GM19467 (cell line): ENCODE measurements at regions not wholly inside any gene's neighbourhood (a gene's known extent, or its start where the extent isn't known, plus 50 kb on each side); places are given as distances from the start of the nearest gene placed in this dataset.
"Not testable (repeated sequence)": the region's sequence is repeated elsewhere in the genome, so short reads cannot be mapped to it uniquely, and the experiment has no call there.

Experiments
- ATAC-seq: cut with Tn5 transposase; IDR thresholded peaks from one replicate; pipeline ENCODE4 v1.9.1; 2021; ENCODE audit warnings: mild to moderate bottlenecking, moderate library complexity; ENCODE audit not compliant: unreplicated experiment

DNA sequence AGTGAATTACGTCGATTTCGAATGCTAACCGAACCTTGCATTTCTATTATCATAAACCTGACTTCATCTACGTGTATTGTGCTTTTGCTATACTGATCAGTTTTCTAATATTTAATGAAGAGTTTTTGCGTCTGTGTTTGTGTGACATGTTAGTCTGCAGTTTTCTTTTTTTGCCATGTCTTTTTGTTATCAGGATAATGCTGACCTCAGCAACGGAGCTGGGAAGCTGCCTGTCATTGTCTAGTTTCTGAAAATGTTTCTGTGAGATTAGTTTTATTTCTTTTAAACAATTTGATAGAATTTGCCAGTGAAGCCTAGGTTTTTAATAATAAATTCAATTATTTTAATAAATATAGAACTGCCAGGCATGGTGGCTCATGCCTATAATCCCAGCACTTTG, 139.3 kb downstream of the LAT start:
- ATAC-seq = not testable (repeated sequence)

DNA sequence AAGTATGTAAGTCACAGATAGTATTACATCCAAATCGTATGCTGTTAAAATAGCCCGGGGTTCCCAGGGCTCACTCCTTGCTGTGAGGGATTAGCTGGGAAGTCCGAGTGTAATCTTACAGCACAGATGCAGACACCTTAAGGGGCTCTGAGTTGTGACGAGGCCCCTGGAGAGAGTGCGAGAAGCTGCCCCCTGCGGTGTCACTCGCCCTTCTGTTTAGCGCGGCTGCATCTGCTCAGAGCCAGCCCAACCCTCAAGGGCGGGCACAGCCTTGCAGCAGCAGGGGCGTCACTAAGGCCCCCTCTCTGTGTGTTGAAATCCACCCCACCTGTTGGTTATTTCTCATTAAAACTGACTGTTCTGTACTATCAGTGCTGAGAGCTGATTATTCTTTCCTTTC, 135.8 kb downstream of the LAT start:
- ATAC-seq = not testable (repeated sequence)

DNA sequence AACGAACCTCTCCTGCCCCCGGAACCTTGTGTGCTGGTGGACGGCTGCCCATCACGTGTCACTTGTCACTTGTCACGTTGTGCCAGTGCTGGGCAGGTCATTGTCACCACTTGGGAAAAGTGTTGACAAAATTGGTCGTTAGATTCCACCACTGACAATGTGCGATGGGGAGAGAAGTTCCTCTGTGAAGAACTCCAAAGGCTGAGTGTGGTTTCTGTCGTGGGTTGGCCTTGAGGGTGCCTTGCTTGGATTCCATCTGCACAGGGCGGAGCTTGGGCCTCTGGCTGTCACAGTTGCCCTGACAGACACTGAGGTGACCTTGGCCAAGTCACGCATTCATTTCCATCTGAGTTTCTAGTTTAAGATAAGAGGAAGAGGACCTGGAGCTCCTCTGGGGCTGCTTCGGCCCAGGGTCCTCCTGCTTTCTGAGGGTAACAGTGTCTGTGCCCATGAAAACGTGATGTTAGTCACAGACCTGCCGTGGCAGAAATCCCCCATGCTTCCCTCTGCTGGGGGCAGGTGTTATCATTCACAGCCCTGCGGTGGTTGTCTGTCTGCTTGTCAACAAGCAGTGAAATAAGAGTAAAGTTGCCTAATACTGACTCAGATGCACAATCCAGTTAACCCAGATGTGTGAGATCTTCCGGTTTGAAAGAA, 133.6 kb downstream of the LAT start:
- ATAC-seq = not testable (repeated sequence)

DNA sequence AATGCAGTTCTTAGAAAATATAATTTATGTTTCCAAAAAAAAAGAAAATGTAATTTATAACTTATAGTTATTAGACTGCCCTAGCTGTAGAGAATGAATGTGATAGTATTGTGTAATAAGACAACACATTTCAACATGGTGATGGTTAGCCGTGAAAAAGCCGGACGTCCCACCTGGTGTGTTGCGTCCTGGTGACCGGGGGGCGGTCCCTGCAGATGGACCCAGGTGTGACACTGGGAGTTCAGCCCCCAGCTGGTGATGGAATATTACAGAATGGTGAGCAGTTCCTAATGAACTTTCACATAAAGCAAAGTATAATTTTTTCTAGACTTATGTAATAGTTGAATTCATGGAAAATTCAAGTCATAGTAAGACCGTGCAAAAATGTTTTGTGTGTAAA, 132.8 kb downstream of the LAT start:
- ATAC-seq = no peak

DNA sequence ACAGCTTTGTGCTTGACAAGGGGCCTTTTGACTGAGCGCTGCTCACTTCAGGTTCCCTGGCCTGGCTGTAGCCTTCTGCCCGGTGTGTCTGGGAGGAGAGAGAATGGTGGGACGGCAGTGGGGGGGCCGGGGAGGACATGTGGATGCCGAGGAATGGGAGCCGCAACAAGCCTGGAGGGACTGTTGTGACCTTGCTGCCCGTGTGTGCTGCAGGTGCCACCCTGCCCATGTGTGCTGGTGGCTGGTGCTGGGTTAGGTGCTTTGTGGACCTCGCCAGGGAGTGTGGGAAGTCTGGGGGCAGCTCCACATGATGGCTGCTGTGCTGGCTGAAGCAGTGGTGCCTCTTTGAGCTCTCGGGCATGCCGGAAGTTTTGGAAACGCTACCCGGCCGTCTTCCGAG, 132.1 kb downstream of the LAT start:
- no peak for ATAC-seq

DNA sequence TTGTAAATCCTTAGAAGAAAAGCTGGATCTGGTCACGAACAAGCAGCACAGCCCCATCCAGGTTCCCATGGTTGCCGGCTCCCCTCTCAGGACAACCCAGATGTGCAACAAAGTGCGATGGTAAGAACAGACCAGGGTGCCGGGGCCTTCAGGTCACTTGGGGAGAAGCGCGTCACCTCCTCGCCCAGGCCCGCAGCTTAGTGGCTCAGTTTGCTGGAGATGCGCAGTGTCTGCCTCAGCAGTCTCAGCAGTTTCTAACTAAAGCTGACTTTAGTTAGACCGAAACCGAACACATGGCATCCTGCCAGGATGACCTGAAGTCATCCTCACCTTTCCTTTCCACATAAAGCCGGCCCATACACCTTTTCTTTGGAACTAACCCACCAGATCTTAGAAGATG, 131.4 kb downstream of the LAT start:
- not testable (repeated sequence) for ATAC-seq

DNA sequence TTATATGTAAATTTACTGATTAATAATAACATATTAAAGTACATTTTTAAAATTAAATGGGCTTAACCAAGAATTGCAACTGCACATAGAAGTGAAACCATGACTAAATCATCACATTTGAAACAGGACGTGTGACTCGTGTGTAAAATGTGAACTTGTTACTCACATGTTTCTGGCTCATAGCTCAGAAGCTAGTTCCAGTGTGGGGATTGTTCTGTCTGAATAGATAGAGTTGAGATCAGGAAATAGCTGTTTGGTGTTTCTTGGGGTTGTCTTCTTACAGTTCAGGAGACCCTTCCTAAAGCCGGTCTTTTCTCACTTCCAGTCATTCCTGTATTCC, 130.9 kb downstream of the LAT start:
- ATAC-seq = not testable (repeated sequence)

DNA sequence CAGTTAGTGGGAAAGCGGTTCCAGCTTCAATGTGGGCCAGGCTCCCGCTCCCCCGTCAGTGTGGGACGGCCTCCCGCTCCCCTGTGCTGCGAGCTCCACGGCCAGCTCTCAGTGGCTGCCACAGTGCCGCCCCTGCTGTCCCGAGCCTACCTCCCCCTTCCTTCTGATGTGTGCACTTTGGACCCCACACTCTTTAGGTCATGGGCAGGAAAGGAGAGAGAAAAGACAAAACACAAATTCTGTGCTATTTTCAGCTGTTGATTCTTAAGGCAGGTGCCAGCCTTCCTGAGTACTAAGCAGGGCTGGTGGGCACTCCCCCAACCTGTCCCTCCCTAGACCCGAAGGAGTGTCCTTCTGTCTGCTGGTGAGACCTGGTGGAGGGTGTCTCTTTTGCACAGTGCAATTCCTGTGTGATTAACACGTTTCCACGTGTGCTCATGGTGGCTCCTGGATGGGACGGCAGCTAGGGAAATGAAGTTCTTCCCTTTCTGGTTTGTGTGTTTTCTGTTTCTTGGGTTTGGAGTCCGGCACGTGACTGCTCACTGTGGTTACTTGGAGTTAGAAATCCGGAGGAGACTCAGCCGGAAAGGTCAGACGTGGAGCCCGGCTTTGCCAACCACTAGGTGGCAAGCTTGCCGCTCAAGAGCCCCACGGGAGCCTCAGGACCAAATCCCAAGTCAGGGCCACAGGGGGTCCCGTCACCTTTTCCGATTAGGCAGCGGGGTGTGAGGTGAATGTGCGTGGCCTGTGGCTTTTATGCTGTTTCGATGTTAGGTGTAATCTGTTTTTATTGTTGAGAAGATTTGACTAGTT, 130.3 kb downstream of the LAT start:
- ATAC-seq = not testable (repeated sequence)

DNA sequence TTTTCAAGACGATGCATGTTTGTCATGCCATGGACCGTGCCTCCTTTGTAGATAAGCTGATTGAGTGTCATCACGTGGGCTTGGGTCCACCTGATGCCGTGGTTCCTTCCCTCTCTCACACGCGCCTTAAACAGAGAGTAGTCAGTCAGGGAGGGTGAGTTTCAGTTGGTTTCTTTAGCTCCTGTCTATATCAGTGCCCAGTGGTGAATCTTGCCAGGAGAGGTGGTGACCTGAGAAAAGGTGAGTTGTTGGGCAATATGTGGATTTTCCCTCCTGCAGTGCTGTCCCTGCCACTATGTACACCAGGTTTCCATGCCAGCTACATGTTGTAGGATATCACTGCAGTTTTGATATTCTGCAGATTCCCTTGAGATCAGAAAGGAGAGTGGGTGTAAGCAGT, 129.7 kb downstream of the LAT start:
- ATAC-seq = no peak

DNA sequence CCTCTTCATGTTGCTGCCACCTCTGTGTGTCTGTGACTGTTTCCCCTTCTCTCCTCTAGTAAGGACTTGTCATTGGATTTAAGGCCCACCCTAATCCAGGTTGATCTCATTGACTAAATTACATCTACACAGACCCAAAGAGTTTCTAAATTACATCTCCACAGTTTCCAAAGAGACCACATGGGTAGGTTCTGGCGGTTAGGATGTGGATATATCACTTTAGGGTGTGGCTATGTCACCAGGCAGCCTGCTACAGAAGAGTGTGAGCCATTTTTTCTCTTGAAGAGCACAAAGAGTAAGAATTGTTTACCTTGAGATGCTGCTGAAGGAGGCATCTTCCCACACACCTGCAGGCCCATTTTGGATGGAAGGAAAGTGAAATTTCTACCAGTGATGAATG, 128.6 kb downstream of the LAT start:
- not testable (repeated sequence) for ATAC-seq

DNA sequence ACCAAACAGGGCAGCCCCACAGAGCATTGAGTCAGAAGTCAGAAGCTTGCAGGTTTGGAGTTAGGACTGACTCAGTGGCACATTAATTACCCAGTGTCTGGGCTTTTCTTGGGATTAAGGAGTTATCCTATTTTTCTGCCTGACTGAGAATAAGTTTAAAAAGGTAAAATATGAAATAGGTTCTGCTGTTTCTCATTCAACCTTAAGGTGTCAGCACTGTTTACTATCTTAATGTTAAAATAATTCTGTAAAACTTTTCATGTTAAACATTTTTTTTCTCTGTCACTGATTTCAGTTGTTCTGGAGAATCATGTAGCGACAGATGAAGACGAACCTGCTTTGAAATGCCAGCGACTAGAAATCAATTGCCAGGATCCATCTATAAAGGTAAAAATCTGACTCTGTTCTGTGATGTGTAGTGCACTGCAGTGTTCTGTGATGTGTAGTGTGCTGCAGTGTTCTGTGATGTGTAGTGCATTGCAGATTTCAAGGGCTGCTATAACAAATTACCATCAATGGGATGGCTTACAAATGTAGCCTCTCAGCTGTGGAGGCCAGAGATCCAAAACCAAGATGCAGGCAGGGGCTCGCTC, 128.0 kb downstream of the LAT start:
- no peak for ATAC-seq

DNA sequence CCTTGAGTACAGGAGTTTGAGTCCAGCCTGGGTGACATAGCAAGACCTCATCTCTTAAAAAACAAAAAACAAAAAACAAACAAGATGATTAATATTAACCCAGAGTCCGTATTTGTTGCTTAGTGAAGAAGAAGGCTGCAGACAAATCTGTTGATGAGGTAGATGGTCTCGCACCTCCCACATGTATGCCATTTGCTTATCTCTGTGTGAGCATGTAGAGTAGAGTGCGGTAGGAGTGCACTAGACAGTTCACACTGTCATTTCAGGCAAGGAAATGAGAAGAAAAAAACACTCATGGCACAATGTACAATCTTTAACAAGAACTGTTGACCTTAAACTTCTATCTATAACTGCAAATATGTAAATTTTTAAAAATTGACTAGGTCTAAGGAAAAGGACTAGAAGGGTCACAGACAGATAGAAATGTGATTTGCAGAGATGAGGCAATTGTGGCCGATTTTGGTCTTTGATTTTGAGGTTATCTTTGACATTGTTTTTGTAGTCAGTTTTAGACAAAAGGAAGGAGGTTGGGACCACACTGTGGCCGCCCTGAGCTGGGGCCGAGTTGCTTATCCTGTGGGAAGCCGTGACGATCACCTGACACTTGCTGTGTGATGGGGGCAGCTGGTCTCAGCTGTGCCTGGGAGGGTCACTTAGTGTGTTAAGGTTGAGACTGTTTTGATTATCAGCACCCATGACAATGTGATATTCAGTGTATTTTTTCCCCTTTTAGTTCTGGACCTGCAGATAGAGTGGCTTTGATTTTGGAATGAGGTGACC, 127.2 kb downstream of the LAT start:
- not testable (repeated sequence) for ATAC-seq

DNA sequence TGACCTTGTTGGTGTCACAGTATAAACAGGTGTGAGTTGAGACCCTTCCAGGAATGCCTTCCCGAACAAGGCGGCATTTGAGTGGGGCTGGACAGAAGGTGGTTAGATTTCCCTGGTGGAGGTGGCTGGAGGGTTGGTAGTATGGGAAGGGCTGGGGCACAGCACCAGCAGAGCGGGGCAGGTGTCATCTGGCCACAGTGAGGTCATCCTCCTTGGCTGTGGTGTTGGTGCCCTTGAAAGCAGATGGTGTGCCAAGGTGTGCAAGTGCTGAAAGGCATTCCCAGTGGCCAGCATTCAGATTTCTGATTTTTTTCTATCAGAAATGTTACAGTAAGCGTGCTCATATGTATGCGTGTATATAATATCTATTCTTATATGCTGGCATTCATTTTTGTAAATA, 126.6 kb downstream of the LAT start:
- ATAC-seq = no peak

DNA sequence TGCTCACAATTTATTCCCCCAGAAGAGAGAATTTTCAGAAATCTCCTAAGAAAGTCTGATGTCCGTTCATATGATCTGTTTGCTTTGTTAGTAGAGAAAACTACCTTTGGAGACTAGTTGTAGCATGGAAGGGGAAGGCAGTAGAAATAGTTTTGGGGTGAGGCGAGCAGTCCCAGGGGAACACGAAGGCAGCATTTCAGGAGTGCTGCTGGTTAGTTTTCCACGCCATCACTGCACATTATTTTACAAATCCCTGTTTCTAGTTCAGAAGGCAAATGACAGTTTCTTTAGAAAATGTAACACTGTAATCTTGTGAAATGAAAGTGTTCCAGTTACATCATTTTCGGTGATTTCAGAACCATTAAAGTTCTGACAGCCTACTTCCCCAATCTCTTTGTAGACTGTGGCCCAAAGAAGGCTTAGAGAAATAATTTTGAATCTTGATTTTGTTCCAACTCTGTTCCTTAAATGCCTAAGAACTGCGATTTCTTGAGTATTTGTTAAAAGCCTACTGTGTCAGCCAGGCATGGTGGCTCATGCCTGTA, 123.8 kb downstream of the LAT start:
- not testable (repeated sequence) for ATAC-seq

DNA sequence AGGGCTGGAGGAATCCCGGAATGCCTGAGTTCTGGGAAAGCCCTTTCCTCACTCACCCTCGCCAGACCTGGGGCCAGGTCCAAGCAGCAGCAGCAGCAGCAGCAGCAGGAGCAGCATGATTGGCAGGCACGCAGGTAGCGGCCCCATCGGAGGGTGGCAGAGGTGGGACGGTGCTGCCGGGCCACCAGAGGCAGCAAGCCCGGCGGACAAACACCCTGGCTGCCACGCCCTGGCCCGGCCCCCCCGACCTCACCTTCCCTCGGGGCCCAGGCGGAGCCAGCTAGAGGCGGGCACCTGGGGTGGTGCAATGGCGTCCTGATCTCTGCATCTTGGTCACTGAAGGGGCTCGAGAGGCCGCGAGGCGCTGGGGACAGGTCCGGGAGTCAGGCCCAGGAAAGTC, 122.4 kb downstream of the LAT start:
- ATAC-seq = no peak

DNA sequence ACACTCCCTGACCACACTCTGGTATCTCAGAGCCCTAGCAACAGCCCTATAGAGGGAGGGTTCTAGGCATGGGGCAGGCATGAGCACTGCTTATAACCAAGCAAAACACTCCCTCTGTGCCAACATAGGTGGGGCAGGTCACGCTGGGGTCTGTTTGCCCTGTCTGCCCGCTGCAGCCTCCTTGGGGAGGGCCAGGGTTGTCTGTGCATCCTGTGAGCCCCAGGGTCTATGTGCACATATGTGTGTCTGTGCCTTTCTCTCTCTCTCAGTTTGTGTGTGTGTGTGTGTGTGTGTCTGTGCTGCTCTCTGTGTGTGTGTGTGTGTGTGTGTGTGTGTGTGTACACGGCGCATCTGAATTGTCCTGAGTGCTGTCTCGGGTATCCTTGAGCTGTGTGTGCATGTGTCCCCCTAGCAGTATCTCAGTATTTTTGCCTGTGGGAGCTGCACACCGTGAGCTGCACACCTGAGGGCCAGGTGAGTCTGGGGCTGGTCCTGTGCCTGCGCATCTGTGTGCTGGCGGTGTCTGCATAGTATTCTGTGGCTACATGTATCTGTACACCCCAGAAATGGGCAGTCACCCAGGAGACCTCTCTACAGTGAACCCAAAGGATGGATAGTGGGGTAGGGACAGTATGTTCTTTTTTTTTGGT, 121.5 kb downstream of the LAT start:
- not testable (repeated sequence) for ATAC-seq

DNA sequence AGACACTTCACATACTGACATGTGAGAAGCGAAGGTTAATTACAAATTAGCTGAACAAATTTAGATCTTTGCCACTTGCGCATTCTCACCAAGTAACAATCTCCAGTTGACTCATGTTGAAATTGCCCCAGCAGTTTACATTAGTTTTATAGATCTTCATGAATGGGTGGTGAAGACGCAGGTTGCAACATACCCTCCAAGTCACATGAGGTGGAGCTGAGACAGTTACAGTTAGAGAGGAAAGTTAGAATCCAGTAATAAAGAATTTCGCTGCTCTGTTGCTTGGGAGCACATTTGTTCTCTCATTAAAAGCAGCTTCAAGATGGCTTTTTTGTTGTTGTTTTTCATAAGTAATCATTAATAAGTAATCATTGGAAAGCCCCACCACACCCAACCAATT, 119.7 kb downstream of the LAT start:
- ATAC-seq = not testable (repeated sequence)

DNA sequence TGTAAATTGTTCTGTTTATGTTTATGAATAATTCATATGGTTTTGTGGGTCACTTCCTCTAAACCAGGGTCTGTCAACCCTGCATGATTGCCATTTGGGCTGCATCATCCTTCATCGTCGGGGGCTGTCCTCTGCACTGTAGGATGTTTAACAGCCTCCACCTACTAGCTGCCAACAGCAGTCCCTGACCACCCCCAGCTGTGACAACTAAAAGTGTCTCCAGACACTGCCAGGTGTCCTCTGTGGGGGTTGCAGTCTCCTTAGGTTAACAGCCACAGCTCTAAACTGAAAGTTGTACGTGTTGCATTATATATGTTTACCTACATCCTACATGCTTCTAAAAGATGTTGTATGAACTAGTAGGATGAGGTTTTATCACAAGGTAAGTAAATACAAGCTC, 113.1 kb downstream of the LAT start:
- not testable (repeated sequence) for ATAC-seq

DNA sequence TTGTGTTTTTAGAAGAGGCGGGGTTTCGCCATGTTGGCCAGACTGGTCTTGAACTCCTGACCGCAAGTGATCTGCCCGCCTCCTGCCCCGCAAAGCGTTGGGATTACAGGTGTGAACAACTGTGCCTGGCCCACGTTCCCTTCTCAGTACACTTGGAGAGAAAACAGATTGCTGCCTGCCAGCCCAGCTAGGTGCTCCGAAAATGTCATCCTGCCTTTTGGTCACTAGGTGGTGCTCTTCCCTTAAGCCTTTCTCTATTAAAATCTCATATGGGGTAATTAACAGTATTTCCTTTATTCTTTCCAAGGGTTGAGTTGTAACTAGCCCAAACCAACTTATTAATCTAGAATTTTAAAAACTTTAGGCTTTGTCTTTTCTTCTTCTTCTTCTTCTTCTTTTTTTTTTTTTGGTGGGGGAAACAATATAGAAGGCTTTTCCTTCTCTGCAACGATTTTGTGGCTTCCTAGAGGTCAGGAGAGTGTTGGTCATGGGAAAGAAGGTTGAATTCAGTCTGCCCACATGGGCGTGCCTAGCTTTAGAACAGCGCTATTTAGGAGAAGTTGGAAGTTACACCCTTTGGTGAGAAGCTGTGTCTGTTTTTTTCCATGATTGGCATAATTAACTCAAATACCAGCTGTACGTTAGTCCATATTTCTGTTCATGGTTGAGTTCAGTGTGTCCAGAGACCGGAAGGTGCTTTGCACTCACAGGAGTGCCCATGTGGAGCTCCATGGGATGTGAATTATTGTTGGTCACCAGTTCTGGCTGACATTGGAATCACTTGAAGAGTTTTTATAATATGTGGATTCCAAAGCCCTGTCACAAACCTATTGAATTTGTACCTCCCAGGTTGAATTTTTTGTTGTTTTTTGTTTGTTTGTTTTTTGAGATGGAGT, 110.1 kb downstream of the LAT start:
- not testable (repeated sequence) for ATAC-seq

DNA sequence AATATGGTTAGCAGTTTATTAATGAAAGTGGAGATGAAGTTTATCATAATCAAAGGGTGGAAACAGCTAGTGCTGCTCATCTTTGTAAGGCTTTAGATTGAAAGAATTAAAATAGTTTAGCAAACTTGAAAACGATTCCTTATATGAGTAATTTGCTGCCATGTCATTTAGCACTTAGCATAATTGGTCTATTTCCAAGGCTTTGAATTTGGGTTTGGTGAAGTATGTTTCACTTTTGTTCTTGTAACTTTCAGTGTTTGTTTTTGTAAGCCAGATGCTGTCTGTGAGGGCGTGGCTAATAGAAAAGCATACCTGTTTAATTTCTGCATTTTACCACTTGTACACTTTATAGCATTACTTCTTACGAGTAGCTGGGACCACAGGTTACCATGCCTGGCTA, 109.5 kb downstream of the LAT start:
- ATAC-seq = not testable (repeated sequence)
